NB4 (cell line): ENCODE measurements at regions not wholly inside any gene's neighbourhood (a gene's known extent, or its start where the extent isn't known, plus 50 kb on each side); places are given as distances from the start of the nearest gene placed in this dataset.

ENCODE experiments used
- DNase-seq: peaks from one replicate; pipeline ENCODE4 v3.0.0; 2010; ENCODE audit warnings: low read depth
- H3K4me3 ChIP-seq: one replicate; pipeline ENCODE4 v1.5.1; 2011; ENCODE audit warnings: mild to moderate bottlenecking, low read depth, low read length, moderate library complexity
- MYC ChIP-seq: IDR thresholded peaks from 2 replicates; pipeline ENCODE4 v1.6.1; 2011; ENCODE audit warnings: low read depth, low read length
- POLR2A ChIP-seq: IDR thresholded peaks from 2 replicates; pipeline ENCODE4 v1.6.1; 2011; ENCODE audit warnings: mild to moderate bottlenecking; ENCODE audit not compliant: insufficient read length; ENCODE audit errors: extremely low read depth
- TF ChIP-seq, protein P1 (sequence below): IDR thresholded peaks from 2 replicates; pipeline ENCODE4 v1.6.1; 2011; ENCODE audit warnings: low read depth, low read length
- TF ChIP-seq, protein P2 (sequence below): IDR thresholded peaks from one replicate; pipeline ENCODE4 v1.5.1; 2012; ENCODE audit warnings: low read depth, low read length

DNA sequence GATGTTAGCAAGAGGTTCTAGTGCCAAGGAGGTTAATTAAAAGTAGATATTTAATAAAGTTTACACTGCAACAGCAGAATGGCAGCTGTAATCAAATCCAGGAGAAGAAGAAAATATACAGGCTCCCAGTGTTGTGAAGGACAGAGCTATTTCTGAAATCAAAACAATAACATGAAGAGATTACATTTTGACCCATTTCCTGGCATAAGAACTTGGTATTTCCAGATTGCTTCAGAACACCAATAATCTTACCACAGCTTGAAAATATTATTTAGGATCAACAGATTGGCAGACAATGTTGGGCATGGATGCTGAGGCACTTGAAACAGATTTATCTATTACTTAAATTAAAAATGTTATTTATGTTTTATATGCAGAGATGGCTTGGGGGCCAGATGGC, 692.5 kb downstream of the KCNA4 start:
- H3K4me3 ChIP-seq: no peak overlapping the region
- TF ChIP-seq POLR2A (no peak), MYC (no peak)
- TF ChIP-seq, protein P1, sequence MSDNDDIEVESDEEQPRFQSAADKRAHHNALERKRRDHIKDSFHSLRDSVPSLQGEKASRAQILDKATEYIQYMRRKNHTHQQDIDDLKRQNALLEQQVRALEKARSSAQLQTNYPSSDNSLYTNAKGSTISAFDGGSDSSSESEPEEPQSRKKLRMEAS: no peak
- TF ChIP-seq, protein P2, sequence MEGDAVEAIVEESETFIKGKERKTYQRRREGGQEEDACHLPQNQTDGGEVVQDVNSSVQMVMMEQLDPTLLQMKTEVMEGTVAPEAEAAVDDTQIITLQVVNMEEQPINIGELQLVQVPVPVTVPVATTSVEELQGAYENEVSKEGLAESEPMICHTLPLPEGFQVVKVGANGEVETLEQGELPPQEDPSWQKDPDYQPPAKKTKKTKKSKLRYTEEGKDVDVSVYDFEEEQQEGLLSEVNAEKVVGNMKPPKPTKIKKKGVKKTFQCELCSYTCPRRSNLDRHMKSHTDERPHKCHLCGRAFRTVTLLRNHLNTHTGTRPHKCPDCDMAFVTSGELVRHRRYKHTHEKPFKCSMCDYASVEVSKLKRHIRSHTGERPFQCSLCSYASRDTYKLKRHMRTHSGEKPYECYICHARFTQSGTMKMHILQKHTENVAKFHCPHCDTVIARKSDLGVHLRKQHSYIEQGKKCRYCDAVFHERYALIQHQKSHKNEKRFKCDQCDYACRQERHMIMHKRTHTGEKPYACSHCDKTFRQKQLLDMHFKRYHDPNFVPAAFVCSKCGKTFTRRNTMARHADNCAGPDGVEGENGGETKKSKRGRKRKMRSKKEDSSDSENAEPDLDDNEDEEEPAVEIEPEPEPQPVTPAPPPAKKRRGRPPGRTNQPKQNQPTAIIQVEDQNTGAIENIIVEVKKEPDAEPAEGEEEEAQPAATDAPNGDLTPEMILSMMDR: no peak
- no peak for DNase-seq

DNA sequence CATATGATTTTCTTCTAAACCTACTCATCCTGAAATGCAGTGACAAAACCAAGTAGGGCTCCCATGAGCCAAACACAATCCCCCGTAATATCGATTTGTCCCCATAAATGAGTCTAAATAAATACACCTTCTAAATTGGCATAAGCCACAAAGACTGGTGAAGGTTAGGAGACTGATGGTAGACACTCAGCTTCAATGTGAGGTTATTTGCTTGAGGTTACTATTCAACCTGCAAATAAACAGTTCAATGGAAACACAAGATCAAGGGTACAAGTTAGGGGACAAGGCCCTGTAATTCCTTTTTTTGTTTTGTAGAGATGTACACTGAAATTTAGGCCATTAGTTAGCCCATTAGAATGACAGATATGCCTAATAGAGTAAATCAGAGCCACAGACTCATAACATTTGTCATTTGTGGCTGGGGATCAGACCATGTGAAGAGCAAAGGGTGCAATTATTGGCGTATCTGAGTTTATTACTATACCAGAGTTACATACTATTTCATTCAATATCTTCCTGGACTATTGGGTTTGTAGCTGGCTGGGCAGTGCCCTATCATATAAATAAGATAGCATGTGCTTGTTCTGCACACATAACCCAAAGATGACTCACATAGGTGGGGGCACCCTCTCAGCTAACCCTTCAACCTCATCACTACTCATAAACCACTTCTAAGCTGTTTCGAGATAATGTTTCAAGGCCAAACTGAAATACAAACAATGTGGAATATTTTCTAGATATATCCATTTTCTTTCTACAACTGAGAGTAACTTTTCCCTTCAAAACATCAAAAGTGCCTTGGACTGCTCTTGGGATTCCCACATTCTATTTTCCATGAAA, 695.3 kb downstream of the KCNA4 start:
- no peak for DNase-seq
- no peak for TF ChIP-seq MYC
- TF ChIP-seq POLR2A: no peak
- TF ChIP-seq, protein P2: no peak
- TF ChIP-seq, protein P1: no peak
- H3K4me3 ChIP-seq: no peak overlapping the region

DNA sequence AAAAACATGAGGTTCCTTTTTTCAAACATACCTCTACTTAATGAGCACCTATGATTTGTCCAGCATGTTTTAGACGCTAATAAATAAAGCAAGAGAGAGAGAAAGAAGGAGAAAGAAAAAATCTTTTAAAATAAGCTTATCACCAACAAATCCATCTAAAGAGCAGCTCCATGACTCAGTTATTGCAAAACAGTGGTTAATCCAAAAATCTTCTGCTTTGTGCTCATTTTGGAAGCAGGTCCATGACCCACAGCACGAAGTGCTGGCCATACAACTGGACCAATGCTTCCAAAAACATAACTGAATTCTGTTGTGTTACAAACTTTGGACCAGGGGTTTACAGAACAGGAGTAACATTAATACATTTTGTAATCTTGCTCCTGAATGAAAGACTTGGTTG, 696.6 kb downstream of the KCNA4 start:
- TF ChIP-seq POLR2A (no peak), MYC (no peak)
- TF ChIP-seq, protein P1: no peak
- TF ChIP-seq, protein P2: no peak
- DNase-seq: no peak
- H3K4me3 ChIP-seq: no peak overlapping the region

DNA sequence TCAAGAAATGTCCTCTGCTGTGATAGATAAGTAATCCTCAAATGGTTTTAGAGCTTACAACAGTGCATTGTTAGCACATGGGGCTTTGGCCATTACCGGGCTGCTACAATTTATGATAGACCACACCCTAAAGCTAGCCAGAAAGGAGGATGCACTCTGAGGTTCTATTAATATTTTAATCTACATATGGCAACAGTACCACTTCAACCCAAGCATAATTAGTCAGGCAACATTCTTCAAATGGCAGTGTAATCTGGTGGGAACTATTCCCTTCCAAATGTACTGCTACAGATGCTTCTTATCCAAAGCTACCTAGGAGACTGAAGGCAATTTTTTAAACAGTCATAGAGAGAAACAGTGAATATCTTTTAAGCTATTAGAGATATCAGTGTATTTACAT, 697.6 kb downstream of the KCNA4 start:
- no peak for TF ChIP-seq MYC
- TF ChIP-seq, protein P1: no peak
- no peak for TF ChIP-seq POLR2A
- TF ChIP-seq, protein P2: no peak
- H3K4me3 ChIP-seq: no peak overlapping the region
- no peak for DNase-seq

DNA sequence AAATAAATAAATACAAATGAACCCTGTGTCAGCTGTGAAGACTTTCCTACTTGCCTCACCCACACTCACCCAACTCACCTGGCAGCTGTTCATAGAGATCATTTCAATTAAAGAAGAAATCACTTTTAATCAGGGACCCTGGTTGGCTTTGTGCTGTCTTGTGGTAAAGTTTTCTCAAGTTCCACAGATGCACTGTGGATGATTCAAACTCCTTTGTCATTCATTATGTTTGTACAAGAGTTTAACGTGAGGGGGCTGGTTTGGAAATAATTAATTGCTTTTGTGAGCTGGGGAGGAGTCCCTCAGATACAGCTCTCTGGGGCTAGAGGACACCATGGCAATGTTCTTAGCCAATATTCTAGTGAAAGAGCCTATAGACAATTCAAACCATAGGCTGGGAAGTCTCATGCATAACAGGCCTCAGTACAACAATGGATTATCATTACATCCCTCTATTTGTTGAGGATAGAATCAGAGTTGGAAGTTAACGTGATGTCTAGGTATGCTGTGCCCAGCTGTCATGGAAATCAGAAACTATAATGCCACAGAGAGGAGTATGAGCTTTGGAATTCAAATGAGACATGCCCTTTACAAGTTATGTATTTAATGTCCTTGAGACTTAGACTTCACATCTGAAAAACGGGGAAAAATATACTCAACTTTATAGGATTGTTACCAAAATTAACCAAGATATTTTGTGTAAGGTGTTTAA, 698.5 kb downstream of the KCNA4 start:
- H3K4me3 ChIP-seq: no peak overlapping the region
- DNase-seq: no peak
- no peak for TF ChIP-seq MYC
- TF ChIP-seq, protein P1: no peak
- TF ChIP-seq, protein P2: no peak
- no peak for TF ChIP-seq POLR2A
